ENCODE measurements at regions not wholly inside any gene's neighbourhood (a gene's known extent, or its start where the extent isn't known, plus 50 kb on each side); places are given as distances from the start of the nearest gene placed in this dataset.

- H3K27me3 ChIP-seq, result no peaks in the 10 kb centered on the region
- TF ChIP-seq CTCF (IDR thresholded peaks at IDR 0.05) (no peak), POLR2A (IDR thresholded peaks at IDR 0.05) (no peak)
- H3K36me3 ChIP-seq, result no peaks in the 10 kb centered on the region
- H3K4me3 ChIP-seq, result no peak overlapping the region
- H3K4me1 ChIP-seq, result no peaks in the 10 kb centered on the region
- DNase-seq, result no peak
- H3K9me3 ChIP-seq, result no peaks in the 10 kb centered on the region
- H3K27ac ChIP-seq, result no peak overlapping the region
- intact Hi-C loops (cut with DNase I; ENCODE audit: low total_unique reads), result no loop called here
Observed at GRCh38 chr4:188466001-188466400, 326.8 kb downstream of the TRIML1 start.

GRCh38 chr4:188484256-188484655 lies 345.0 kb downstream of the TRIML1 start:
- no peaks in the 10 kb centered on the region for H3K36me3 ChIP-seq
- H3K27ac ChIP-seq, result no peak overlapping the region
- H3K27me3 ChIP-seq, result no peaks in the 10 kb centered on the region
- H3K4me1 ChIP-seq, result no peaks in the 10 kb centered on the region
- no peak for DNase-seq
- no peak overlapping the region for H3K4me3 ChIP-seq
- no peak for TF ChIP-seq CTCF (IDR thresholded peaks at IDR 0.05)
- TF ChIP-seq POLR2A (IDR thresholded peaks at IDR 0.05), result no peak
- H3K9me3 ChIP-seq, result no peaks in the 10 kb centered on the region
- intact Hi-C loops (cut with DNase I; ENCODE audit: low total_unique reads), result no loop called here

- no peak overlapping the region for H3K4me3 ChIP-seq
- no peak overlapping the region for H3K27ac ChIP-seq
- no peaks in the 10 kb centered on the region for H3K27me3 ChIP-seq
- no peak for DNase-seq
- intact Hi-C loops (cut with DNase I; ENCODE audit: low total_unique reads), result no loop called here
- TF ChIP-seq CTCF (IDR thresholded peaks at IDR 0.05) (no peak), POLR2A (IDR thresholded peaks at IDR 0.05) (no peak)
- no peaks in the 10 kb centered on the region for H3K4me1 ChIP-seq
- H3K36me3 ChIP-seq, result no peaks in the 10 kb centered on the region
- H3K9me3 ChIP-seq, result no peaks in the 10 kb centered on the region
Observed at GRCh38 chr4:188485906-188486305, 346.7 kb downstream of the TRIML1 start.

GRCh38 chr4:188492886-188493285 lies 353.6 kb downstream of the TRIML1 start:
- no peaks in the 10 kb centered on the region for H3K4me1 ChIP-seq
- TF ChIP-seq CTCF (IDR thresholded peaks at IDR 0.05), result no peak
- TF ChIP-seq POLR2A (IDR thresholded peaks at IDR 0.05), result no peak
- no peaks in the 10 kb centered on the region for H3K9me3 ChIP-seq
- no peak overlapping the region for H3K4me3 ChIP-seq
- DNase-seq, result no peak
- no peaks in the 10 kb centered on the region for H3K27me3 ChIP-seq
- intact Hi-C loops (cut with DNase I; ENCODE audit: low total_unique reads), result no loop called here
- H3K27ac ChIP-seq, result no peak overlapping the region
- no peaks in the 10 kb centered on the region for H3K36me3 ChIP-seq

- Histone ChIP-seq H3K4me3 (no peak overlapping the region), H3K9me3 (no peaks in the 10 kb centered on the region), H3K4me1 (no peaks in the 10 kb centered on the region), H3K27me3 (no peaks in the 10 kb centered on the region), H3K36me3 (no peaks in the 10 kb centered on the region), H3K27ac (no peak overlapping the region)
- intact Hi-C loops (cut with DNase I; ENCODE audit: low total_unique reads), result no loop called here
- DNase-seq, result no peak
- TF ChIP-seq POLR2A (IDR thresholded peaks at IDR 0.05) (no peak), CTCF (IDR thresholded peaks at IDR 0.05) (no peak)
Observed at GRCh38 chr4:188495169-188495568, 355.9 kb downstream of the TRIML1 start.
